Endothelial cell (in vitro differentiated cells): ENCODE measurements at regions not wholly inside any gene's neighbourhood (a gene's known extent, or its start where the extent isn't known, plus 50 kb on each side); places are given as distances from the start of the nearest gene placed in this dataset.

Experiments
- DNase-seq: peaks from one replicate; pipeline ENCODE4 v3.0.0; 2021; ENCODE audit warnings: low spot score
- H3K27ac Mint-ChIP-seq: one replicate; pipeline ENCODE4 v1.8.0; 2021; ENCODE audit warnings: mixed read lengths, inconsistent platforms; ENCODE audit not compliant: unreplicated experiment
- H3K27me3 Mint-ChIP-seq: one replicate; pipeline ENCODE4 v1.8.0; 2021; ENCODE audit warnings: mild to moderate bottlenecking, moderate library complexity, mixed read lengths, inconsistent platforms; ENCODE audit not compliant: unreplicated experiment
- H3K36me3 Mint-ChIP-seq: one replicate; pipeline ENCODE4 v1.8.0; 2021; ENCODE audit warnings: mild to moderate bottlenecking, low read depth, mixed read lengths, inconsistent platforms; ENCODE audit not compliant: unreplicated experiment
- H3K4me1 Mint-ChIP-seq: one replicate; pipeline ENCODE4 v1.8.0; 2021; ENCODE audit warnings: mild to moderate bottlenecking, mixed read lengths, inconsistent platforms; ENCODE audit not compliant: unreplicated experiment
- H3K4me3 Mint-ChIP-seq: one replicate; pipeline ENCODE4 v1.8.0; 2021; ENCODE audit warnings: mild to moderate bottlenecking, mixed read lengths, inconsistent platforms; ENCODE audit not compliant: unreplicated experiment
- H3K9me3 Mint-ChIP-seq: one replicate; pipeline ENCODE4 v1.8.0; 2021; ENCODE audit warnings: mixed read lengths, inconsistent platforms; ENCODE audit not compliant: unreplicated experiment
- CTCF ChIP-seq: fragments of 200-600 bp; sonication (generic); IDR thresholded peaks from one replicate; pipeline ENCODE4 v1.5.0; 2021; ENCODE audit warnings: antibody characterized with exemption; ENCODE audit not compliant: unreplicated experiment

GRCh38 chr15:94777037-94777436 lies 545.7 kb downstream of the MCTP2 start:
- Mint-ChIP-seq H3K4me3 (no peak overlapping the region), H3K9me3 (no peaks in the 10 kb centered on the region)
- no peak for TF ChIP-seq CTCF

GRCh38 chr15:94778840-94779239 lies 547.5 kb downstream of the MCTP2 start:
- H3K27ac Mint-ChIP-seq: no peak overlapping the region
- H3K4me3 Mint-ChIP-seq: no peak overlapping the region
- H3K9me3 Mint-ChIP-seq: no peaks in the 10 kb centered on the region
- TF ChIP-seq CTCF: no peak
- no peaks in the 10 kb centered on the region for H3K4me1 Mint-ChIP-seq
- H3K27me3 Mint-ChIP-seq: peaks cover 1% of the 10 kb centered on the region
- no peak for DNase-seq
- no peaks in the 10 kb centered on the region for H3K36me3 Mint-ChIP-seq

More at GRCh38 chr15:94777037-94777436, 545.7 kb downstream of the MCTP2 start:
- Mint-ChIP-seq H3K36me3 (no peaks in the 10 kb centered on the region), H3K27ac (no peak overlapping the region), H3K27me3 (peaks cover 1% of the 10 kb centered on the region), H3K4me1 (no peaks in the 10 kb centered on the region)
- DNase-seq: no peak

GRCh38 chr15:94780166-94780565 lies 548.8 kb downstream of the MCTP2 start:
- no peak for TF ChIP-seq CTCF
- H3K27ac Mint-ChIP-seq: no peak overlapping the region
- H3K36me3 Mint-ChIP-seq: no peaks in the 10 kb centered on the region
- H3K27me3 Mint-ChIP-seq: peaks cover 1% of the 10 kb centered on the region
- H3K4me1 Mint-ChIP-seq: no peaks in the 10 kb centered on the region
- H3K4me3 Mint-ChIP-seq: no peak overlapping the region
- H3K9me3 Mint-ChIP-seq: no peaks in the 10 kb centered on the region
- DNase-seq: no peak

GRCh38 chr15:94785091-94785490 lies 553.7 kb downstream of the MCTP2 start:
- Mint-ChIP-seq H3K9me3 (peaks cover 4% of the 10 kb centered on the region), H3K36me3 (no peaks in the 10 kb centered on the region), H3K4me1 (no peaks in the 10 kb centered on the region), H3K4me3 (no peak overlapping the region), H3K27ac (no peak overlapping the region), H3K27me3 (peaks cover 3% of the 10 kb centered on the region)
- no peak for TF ChIP-seq CTCF
- DNase-seq: no peak

- TF ChIP-seq CTCF: no peak
- Mint-ChIP-seq H3K4me1 (no peaks in the 10 kb centered on the region), H3K27me3 (peaks cover 3% of the 10 kb centered on the region), H3K9me3 (peaks cover 4% of the 10 kb centered on the region), H3K27ac (no peak overlapping the region), H3K4me3 (no peak overlapping the region), H3K36me3 (no peaks in the 10 kb centered on the region)
- DNase-seq: no peak
Measured at GRCh38 chr15:94791008-94791407, 559.6 kb downstream of the MCTP2 start.
